ENCODE measurements at regions not wholly inside any gene's neighbourhood (a gene's known extent, or its start where the extent isn't known, plus 50 kb on each side); places are given as distances from the start of the nearest gene placed in this dataset.

GRCh38 chr12:124368421-124369032 is 73.6 kb downstream of the RFLNA start:
- Mint-ChIP-seq H3K4me3 (no peak overlapping the region), H3K4me1 (no peaks in the 10 kb centered on the region), H3K27me3 (ENCODE audit: low read depth) (no peaks in the 10 kb centered on the region), H3K36me3 (peaks cover 8% of the 10 kb centered on the region; the same call in 1 of the 2 replicates), H3K27ac (no peak overlapping the region), H3K9me3 (no peaks in the 10 kb centered on the region)
- DNase-seq (ENCODE audit: low spot score) = no peak
- TF ChIP-seq ZNF317 (CRISPR knock-in tag; IDR thresholded peaks at IDR 0.05; ENCODE audit: borderline replicate concordance, low read depth) (no peak), MYBL2 (CRISPR knock-in tag; IDR thresholded peaks at IDR 0.05) (no peak), JUN (CRISPR knock-in tag; IDR thresholded peaks at IDR 0.05) (no peak), KAT7 (CRISPR knock-in tag; IDR thresholded peaks at IDR 0.05; ENCODE audit: borderline replicate concordance) (no peak), RELA (CRISPR knock-in tag; IDR thresholded peaks at IDR 0.05; ENCODE audit: borderline replicate concordance) (no peak), ZNF396 (CRISPR knock-in tag; IDR thresholded peaks at IDR 0.05; ENCODE audit: borderline replicate concordance) (no peak), ZNF512 (CRISPR knock-in tag; IDR thresholded peaks at IDR 0.05; ENCODE audit: borderline replicate concordance) (no peak), TEAD1 (CRISPR knock-in tag; IDR thresholded peaks at IDR 0.05) (no peak), CTCF (IDR thresholded peaks at IDR 0.05) (no peak), ZNF423 (CRISPR knock-in tag; IDR thresholded peaks at IDR 0.05) (no peak), CBFB (CRISPR knock-in tag; IDR thresholded peaks at IDR 0.05; ENCODE audit: low read depth) (no peak), NFATC4 (CRISPR knock-in tag; IDR thresholded peaks at IDR 0.05) (no peak)
- TF ChIP-seq, protein P1, sequence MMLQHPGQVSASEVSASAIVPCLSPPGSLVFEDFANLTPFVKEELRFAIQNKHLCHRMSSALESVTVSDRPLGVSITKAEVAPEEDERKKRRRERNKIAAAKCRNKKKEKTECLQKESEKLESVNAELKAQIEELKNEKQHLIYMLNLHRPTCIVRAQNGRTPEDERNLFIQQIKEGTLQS (CRISPR knock-in tag; conservative IDR thresholded peaks at IDR 0.05) = no peak
- TF ChIP-seq, protein P2, sequence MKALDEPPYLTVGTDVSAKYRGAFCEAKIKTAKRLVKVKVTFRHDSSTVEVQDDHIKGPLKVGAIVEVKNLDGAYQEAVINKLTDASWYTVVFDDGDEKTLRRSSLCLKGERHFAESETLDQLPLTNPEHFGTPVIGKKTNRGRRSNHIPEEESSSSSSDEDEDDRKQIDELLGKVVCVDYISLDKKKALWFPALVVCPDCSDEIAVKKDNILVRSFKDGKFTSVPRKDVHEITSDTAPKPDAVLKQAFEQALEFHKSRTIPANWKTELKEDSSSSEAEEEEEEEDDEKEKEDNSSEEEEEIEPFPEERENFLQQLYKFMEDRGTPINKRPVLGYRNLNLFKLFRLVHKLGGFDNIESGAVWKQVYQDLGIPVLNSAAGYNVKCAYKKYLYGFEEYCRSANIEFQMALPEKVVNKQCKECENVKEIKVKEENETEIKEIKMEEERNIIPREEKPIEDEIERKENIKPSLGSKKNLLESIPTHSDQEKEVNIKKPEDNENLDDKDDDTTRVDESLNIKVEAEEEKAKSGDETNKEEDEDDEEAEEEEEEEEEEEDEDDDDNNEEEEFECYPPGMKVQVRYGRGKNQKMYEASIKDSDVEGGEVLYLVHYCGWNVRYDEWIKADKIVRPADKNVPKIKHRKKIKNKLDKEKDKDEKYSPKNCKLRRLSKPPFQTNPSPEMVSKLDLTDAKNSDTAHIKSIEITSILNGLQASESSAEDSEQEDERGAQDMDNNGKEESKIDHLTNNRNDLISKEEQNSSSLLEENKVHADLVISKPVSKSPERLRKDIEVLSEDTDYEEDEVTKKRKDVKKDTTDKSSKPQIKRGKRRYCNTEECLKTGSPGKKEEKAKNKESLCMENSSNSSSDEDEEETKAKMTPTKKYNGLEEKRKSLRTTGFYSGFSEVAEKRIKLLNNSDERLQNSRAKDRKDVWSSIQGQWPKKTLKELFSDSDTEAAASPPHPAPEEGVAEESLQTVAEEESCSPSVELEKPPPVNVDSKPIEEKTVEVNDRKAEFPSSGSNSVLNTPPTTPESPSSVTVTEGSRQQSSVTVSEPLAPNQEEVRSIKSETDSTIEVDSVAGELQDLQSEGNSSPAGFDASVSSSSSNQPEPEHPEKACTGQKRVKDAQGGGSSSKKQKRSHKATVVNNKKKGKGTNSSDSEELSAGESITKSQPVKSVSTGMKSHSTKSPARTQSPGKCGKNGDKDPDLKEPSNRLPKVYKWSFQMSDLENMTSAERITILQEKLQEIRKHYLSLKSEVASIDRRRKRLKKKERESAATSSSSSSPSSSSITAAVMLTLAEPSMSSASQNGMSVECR (CRISPR knock-in tag; IDR thresholded peaks at IDR 0.05; ENCODE audit: borderline replicate concordance) = no peak
- TF ChIP-seq, protein P3, sequence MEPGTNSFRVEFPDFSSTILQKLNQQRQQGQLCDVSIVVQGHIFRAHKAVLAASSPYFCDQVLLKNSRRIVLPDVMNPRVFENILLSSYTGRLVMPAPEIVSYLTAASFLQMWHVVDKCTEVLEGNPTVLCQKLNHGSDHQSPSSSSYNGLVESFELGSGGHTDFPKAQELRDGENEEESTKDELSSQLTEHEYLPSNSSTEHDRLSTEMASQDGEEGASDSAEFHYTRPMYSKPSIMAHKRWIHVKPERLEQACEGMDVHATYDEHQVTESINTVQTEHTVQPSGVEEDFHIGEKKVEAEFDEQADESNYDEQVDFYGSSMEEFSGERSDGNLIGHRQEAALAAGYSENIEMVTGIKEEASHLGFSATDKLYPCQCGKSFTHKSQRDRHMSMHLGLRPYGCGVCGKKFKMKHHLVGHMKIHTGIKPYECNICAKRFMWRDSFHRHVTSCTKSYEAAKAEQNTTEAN (CRISPR knock-in tag; IDR thresholded peaks at IDR 0.05) = no peak
- TF ChIP-seq, protein P4, sequence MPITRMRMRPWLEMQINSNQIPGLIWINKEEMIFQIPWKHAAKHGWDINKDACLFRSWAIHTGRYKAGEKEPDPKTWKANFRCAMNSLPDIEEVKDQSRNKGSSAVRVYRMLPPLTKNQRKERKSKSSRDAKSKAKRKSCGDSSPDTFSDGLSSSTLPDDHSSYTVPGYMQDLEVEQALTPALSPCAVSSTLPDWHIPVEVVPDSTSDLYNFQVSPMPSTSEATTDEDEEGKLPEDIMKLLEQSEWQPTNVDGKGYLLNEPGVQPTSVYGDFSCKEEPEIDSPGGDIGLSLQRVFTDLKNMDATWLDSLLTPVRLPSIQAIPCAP (CRISPR knock-in tag; IDR thresholded peaks at IDR 0.05) = no peak
- TF ChIP-seq, protein P5, sequence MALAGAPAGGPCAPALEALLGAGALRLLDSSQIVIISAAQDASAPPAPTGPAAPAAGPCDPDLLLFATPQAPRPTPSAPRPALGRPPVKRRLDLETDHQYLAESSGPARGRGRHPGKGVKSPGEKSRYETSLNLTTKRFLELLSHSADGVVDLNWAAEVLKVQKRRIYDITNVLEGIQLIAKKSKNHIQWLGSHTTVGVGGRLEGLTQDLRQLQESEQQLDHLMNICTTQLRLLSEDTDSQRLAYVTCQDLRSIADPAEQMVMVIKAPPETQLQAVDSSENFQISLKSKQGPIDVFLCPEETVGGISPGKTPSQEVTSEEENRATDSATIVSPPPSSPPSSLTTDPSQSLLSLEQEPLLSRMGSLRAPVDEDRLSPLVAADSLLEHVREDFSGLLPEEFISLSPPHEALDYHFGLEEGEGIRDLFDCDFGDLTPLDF (CRISPR knock-in tag; IDR thresholded peaks at IDR 0.05) = no peak
- CTCF ChIA-PET = interaction anchor here (0.8 kb wide), 1 partner anchor 21 kb away, joined by 3 read pairs; no protein-coding TSS in a partner anchor
- POLR2A ChIA-PET = no interaction called here
- ATAC-seq = no peak

All from WTC11 (cell line).